Activated CD8-positive, alpha-beta T cell treated with anti-CD3 and anti-CD28 coated beads for 36 hours (primary cell): ENCODE measurements at regions not wholly inside any gene's neighbourhood (a gene's known extent, or its start where the extent isn't known, plus 50 kb on each side); places are given as distances from the start of the nearest gene placed in this dataset.

Source experiments
- ATAC-seq: fragments of 200-7000 bp; cut with Tn5 transposase; one replicate; pipeline ENCODE4 v1.10.0; 2021; ENCODE audit warnings: mild to moderate bottlenecking, moderate library complexity
- CTCF ChIA-PET: fragments of 350-600 bp; sonication (Branson Sonifier 250); formaldehyde crosslinking; loops from one replicate; lab custom pipeline; 2021; ENCODE audit warnings: antibody characterized with exemption; lab: Charles Lee
- POLR2A ChIA-PET: fragments of 350-600 bp; sonication (Branson Sonifier 250); formaldehyde crosslinking; loops from one replicate; lab custom pipeline; 2021; ENCODE audit warnings: antibody characterized with exemption; lab: Charles Lee
- DNase-seq: peaks from one replicate; pipeline ENCODE4 v3.0.0-alpha.2; 2020
- H3K27ac Mint-ChIP-seq: one replicate; pipeline ENCODE4 v1.8.0; 2021; ENCODE audit warnings: mild to moderate bottlenecking, mixed read lengths
- H3K27me3 Mint-ChIP-seq: one replicate; pipeline ENCODE4 v1.8.0; 2021; ENCODE audit warnings: mixed read lengths
- H3K36me3 Mint-ChIP-seq: one replicate; pipeline ENCODE4 v1.8.0; 2021; ENCODE audit warnings: low read depth, mixed read lengths
- H3K4me1 Mint-ChIP-seq: one replicate; pipeline ENCODE4 v1.8.0; 2021; ENCODE audit warnings: low read depth, mixed read lengths
- H3K4me3 Mint-ChIP-seq: one replicate; pipeline ENCODE4 v1.8.0; 2021; ENCODE audit warnings: mild to moderate bottlenecking, moderate library complexity, mixed read lengths
- H3K9me3 Mint-ChIP-seq: one replicate; pipeline ENCODE4 v1.8.0; 2021; ENCODE audit warnings: mixed read lengths
- intact Hi-C: fragments of 100-400 bp; cut with micrococcal nuclease; formaldehyde crosslinking; loops from one replicate; pipeline ENCODE4 v1.10.0; 2022
- TF ChIP-seq, protein P1 (sequence below): fragments of 200-600 bp; IDR thresholded peaks from one replicate; pipeline ENCODE4 v1.8.0; 2022; ENCODE audit warnings: antibody characterized with exemption, mild to moderate bottlenecking

DNA sequence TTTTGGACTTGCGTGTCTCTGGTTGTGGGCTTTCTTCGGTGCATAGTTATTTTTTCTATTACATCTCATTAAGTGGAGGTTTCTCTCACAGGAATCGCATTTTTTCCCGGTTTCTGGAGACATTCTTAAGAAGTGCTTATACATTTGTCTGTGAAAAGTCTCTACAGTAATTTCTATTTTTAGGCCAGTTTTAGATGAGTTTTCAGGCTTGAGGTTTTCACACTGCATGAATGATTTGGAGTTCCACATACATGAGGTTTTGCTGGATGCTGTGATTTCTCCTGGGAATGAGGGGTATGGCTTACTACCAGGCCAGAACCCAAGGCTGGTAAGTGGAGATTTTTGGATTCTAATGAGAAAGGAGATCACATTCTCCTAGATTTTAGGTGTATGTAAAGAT lies 422.6 kb upstream of the SLIT2 start:
- H3K4me1 Mint-ChIP-seq = no peaks in the 10 kb centered on the region
- H3K27ac Mint-ChIP-seq = no peak overlapping the region
- ATAC-seq (no peak), DNase-seq (no peak)
- ChIA-PET CTCF (no interaction called here), POLR2A (no interaction called here)
- intact Hi-C loops = no loop called here
- H3K4me3 Mint-ChIP-seq = no peak overlapping the region
- no peaks in the 10 kb centered on the region for H3K36me3 Mint-ChIP-seq
- H3K27me3 Mint-ChIP-seq = no peaks in the 10 kb centered on the region
- peaks cover 2% of the 10 kb centered on the region for H3K9me3 Mint-ChIP-seq
- TF ChIP-seq, protein P1, sequence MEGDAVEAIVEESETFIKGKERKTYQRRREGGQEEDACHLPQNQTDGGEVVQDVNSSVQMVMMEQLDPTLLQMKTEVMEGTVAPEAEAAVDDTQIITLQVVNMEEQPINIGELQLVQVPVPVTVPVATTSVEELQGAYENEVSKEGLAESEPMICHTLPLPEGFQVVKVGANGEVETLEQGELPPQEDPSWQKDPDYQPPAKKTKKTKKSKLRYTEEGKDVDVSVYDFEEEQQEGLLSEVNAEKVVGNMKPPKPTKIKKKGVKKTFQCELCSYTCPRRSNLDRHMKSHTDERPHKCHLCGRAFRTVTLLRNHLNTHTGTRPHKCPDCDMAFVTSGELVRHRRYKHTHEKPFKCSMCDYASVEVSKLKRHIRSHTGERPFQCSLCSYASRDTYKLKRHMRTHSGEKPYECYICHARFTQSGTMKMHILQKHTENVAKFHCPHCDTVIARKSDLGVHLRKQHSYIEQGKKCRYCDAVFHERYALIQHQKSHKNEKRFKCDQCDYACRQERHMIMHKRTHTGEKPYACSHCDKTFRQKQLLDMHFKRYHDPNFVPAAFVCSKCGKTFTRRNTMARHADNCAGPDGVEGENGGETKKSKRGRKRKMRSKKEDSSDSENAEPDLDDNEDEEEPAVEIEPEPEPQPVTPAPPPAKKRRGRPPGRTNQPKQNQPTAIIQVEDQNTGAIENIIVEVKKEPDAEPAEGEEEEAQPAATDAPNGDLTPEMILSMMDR = no peak

- POLR2A ChIA-PET = no interaction called here
- H3K36me3 Mint-ChIP-seq = no peaks in the 10 kb centered on the region
- no peak for ATAC-seq
These were observed 427.9 kb upstream of the SLIT2 start for GRCh38 chr4:19823781-19824180.

DNA sequence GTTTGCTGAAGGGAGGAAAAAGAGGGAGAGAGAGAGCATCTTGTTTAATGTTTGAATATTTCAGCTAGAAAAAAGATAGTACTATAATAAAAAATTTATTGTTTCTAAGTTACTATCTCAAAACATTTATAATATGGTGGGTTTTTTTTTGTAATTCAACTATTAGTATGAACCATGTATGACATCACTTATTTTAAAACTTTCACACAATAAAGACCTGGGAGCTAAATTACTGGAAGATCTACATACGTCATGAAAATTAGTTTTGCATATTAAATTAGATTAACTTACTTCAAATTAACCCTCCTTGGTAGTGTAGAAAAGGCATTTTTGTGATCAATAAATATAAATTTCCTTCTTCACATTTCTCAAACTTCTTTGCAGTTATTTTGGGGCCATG lies 432.0 kb upstream of the SLIT2 start:
- POLR2A ChIA-PET = no interaction called here
- no peak overlapping the region for H3K27ac Mint-ChIP-seq

More at GRCh38 chr4:19823781-19824180, 427.9 kb upstream of the SLIT2 start:
- Mint-ChIP-seq H3K4me3 (no peak overlapping the region), H3K9me3 (peaks cover 2% of the 10 kb centered on the region), H3K4me1 (no peaks in the 10 kb centered on the region), H3K27me3 (no peaks in the 10 kb centered on the region), H3K27ac (no peak overlapping the region)
- TF ChIP-seq, protein P1 = no peak
- DNase-seq = no peak
- CTCF ChIA-PET = no interaction called here
- intact Hi-C loops = no loop called here

GRCh38 chr4:19809989-19810388 lies 441.7 kb upstream of the SLIT2 start:
- intact Hi-C loops = no loop called here
- Mint-ChIP-seq H3K36me3 (no peaks in the 10 kb centered on the region), H3K27me3 (no peaks in the 10 kb centered on the region), H3K4me1 (no peaks in the 10 kb centered on the region), H3K4me3 (no peak overlapping the region), H3K9me3 (peaks cover 7% of the 10 kb centered on the region), H3K27ac (no peak overlapping the region)
- ChIA-PET POLR2A (no interaction called here), CTCF (no interaction called here)
- no peak for DNase-seq
- ATAC-seq = no peak
- TF ChIP-seq, protein P1 = no peak

More for the DNA sequence above, 432.0 kb upstream of the SLIT2 start:
- peaks cover 1% of the 10 kb centered on the region for H3K9me3 Mint-ChIP-seq
- H3K27me3 Mint-ChIP-seq = no peaks in the 10 kb centered on the region
- no peak for ATAC-seq
- no peak overlapping the region for H3K4me3 Mint-ChIP-seq
- intact Hi-C loops = no loop called here
- CTCF ChIA-PET = no interaction called here
- DNase-seq = no peak
- H3K4me1 Mint-ChIP-seq = no peaks in the 10 kb centered on the region
- TF ChIP-seq, protein P1 = no peak
- H3K36me3 Mint-ChIP-seq = no peaks in the 10 kb centered on the region

- ATAC-seq = no peak
- ChIA-PET POLR2A (no interaction called here), CTCF (no interaction called here)
- H3K27me3 Mint-ChIP-seq = no peaks in the 10 kb centered on the region
- no peak overlapping the region for H3K27ac Mint-ChIP-seq
- no peak overlapping the region for H3K4me3 Mint-ChIP-seq
- H3K9me3 Mint-ChIP-seq = peaks cover 7% of the 10 kb centered on the region
- intact Hi-C loops = no loop called here
- no peaks in the 10 kb centered on the region for H3K4me1 Mint-ChIP-seq
- DNase-seq = no peak
- TF ChIP-seq, protein P1 = no peak
- no peaks in the 10 kb centered on the region for H3K36me3 Mint-ChIP-seq
These were observed 444.2 kb upstream of the SLIT2 start for GRCh38 chr4:19807505-19807904.
